H1 (cell line): ENCODE measurements at regions not wholly inside any gene's neighbourhood (a gene's known extent, or its start where the extent isn't known, plus 50 kb on each side); places are given as distances from the start of the nearest gene placed in this dataset.

Source experiments
- CTCF ChIA-PET: fragments of 300-600 bp; sonication (Branson Sonifier 250); formaldehyde crosslinking; loops from one replicate; lab custom pipeline; 2021; ENCODE audit not compliant: partially characterized antibody; lab: Charles Lee
- POLR2A ChIA-PET: fragments of 300-600 bp; sonication (Branson Sonifier 250); formaldehyde crosslinking; loops from one replicate; lab custom pipeline; 2021; ENCODE audit warnings: inconsistent platforms; ENCODE audit not compliant: partially characterized antibody; lab: Charles Lee
- DNase-seq, 2 experiments: peaks; one replicate each; pipeline versions ENCODE4 v3.0.0 to v3.0.0-alpha.2; 2010 to 2022; ENCODE audit warnings: low spot score in 2 of 2, low read depth in 1 of 2, mixed read lengths in 1 of 2
- FAIRE-seq: peaks from 2 replicates; lab custom pipeline; 2011; peaks lifted over from hg19 to GRCh38; lab: Jason Lieb, UNC
- H2AFZ ChIP-seq: 2 replicates; pipeline ENCODE4 v1.8.1; 2012; ENCODE audit warnings: low read length, inconsistent platforms
- H2AK5ac ChIP-seq: 2 replicates; pipeline ENCODE4 v1.6.1; 2013; ENCODE audit warnings: low read depth, low read length
- H2BK120ac ChIP-seq: replicated peaks from 2 replicates; pipeline ENCODE3; 2013; ENCODE audit warnings: low read depth, low read length, inconsistent platforms
- H2BK12ac ChIP-seq: 2 replicates; pipeline ENCODE4 v1.6.1; 2013; ENCODE audit warnings: low read depth, low read length
- H2BK15ac ChIP-seq: 2 replicates; pipeline ENCODE4 v1.6.1; 2013; ENCODE audit warnings: low read length
- H2BK20ac ChIP-seq: 2 replicates; pipeline ENCODE4 v1.6.1; 2013; ENCODE audit warnings: low read length
- H2BK5ac ChIP-seq: 2 replicates; pipeline ENCODE4 v1.6.1; 2013; ENCODE audit warnings: low read depth, low read length
- H3K14ac ChIP-seq: 2 replicates; pipeline ENCODE4 v1.6.1; 2013; ENCODE audit warnings: inconsistent platforms; ENCODE audit not compliant: insufficient read length
- H3K18ac ChIP-seq: 2 replicates; pipeline ENCODE4 v1.6.1; 2013; ENCODE audit warnings: low read length; ENCODE audit errors: extremely low read depth
- H3K23ac ChIP-seq: 2 replicates; pipeline ENCODE4 v1.6.1; 2013; ENCODE audit warnings: inconsistent platforms; ENCODE audit not compliant: insufficient read length
- H3K23me2 ChIP-seq: 2 replicates; pipeline ENCODE4 v1.6.1; 2013; ENCODE audit warnings: low read depth, low read length
- H3K27ac ChIP-seq: 2 replicates; pipeline ENCODE4 v1.6.1; 2011; ENCODE audit warnings: low read depth, low read length, inconsistent platforms
- H3K27me3 ChIP-seq, 4 experiments: replicated peaks in 1 of 4; 1 replicate in 1 of 4; 2 replicates in 3 of 4; pipeline versions ENCODE4 v1.6.1 to v1.8.1; 2011 to 2013; ENCODE audit warnings: low read length in 3 of 4, mild to moderate bottlenecking in 3 of 4, inconsistent platforms in 2 of 4, mixed read lengths in 2 of 4, moderate library complexity in 1 of 4; ENCODE audit not compliant: control insufficient read depth in 3 of 4, insufficient read depth in 3 of 4; ENCODE audit errors: extremely low read depth in 1 of 4
- H3K36me3 ChIP-seq, 4 experiments: 2 replicates each; pipeline versions ENCODE4 v1.6.1 to v1.8.1; 2011 to 2013; ENCODE audit warnings: mild to moderate bottlenecking in 4 of 4, low read length in 3 of 4, moderate library complexity in 2 of 4, control low read depth in 1 of 4, inconsistent platforms in 1 of 4; ENCODE audit not compliant: insufficient read depth in 4 of 4, control insufficient read depth in 2 of 4
- H3K4ac ChIP-seq: replicated peaks from 2 replicates; pipeline ENCODE3; 2013; ENCODE audit warnings: low read length, low read depth, mixed read lengths, inconsistent platforms; ENCODE audit not compliant: insufficient read length
- H3K4me1 ChIP-seq, 4 experiments: replicated peaks in 1 of 4; 1 replicate in 1 of 4; 2 replicates in 3 of 4; pipeline versions ENCODE4 v1.6.1 to v1.8.1; 2011 to 2013; ENCODE audit warnings: low read length in 3 of 4, inconsistent platforms in 2 of 4, mixed read lengths in 1 of 4; ENCODE audit not compliant: insufficient read depth in 4 of 4, control insufficient read depth in 3 of 4
- H3K4me2 ChIP-seq, 2 experiments: 2 replicates each; pipeline versions ENCODE4 v1.6.1 to v1.8.1; 2011 to 2013; ENCODE audit warnings: low read depth in 2 of 2, low read length in 2 of 2, control low read depth in 1 of 2, inconsistent platforms in 1 of 2, mild to moderate bottlenecking in 1 of 2; ENCODE audit not compliant: insufficient read depth in 1 of 2
- H3K4me3 ChIP-seq, 4 experiments: fragments of 200-600, 300-600 bp in 1 of 4; sonication (generic), shearing (Covaris generic), sonication (Bioruptor Twin) in 1 of 4; 2 replicates each; pipeline versions ENCODE4 v1.5.1 to v1.8.1; 2011 to 2016; ENCODE audit warnings: low read length in 4 of 4, low read depth in 3 of 4, control low read depth in 2 of 4, inconsistent platforms in 2 of 4, mild to moderate bottlenecking in 2 of 4, mixed read lengths in 1 of 4, moderate library complexity in 1 of 4; ENCODE audit not compliant: insufficient read depth in 2 of 4; ENCODE audit errors: extremely low read depth in 1 of 4
- H3K56ac ChIP-seq: replicated peaks from 2 replicates; pipeline ENCODE3; 2013; ENCODE audit warnings: low read depth, mild to moderate bottlenecking, mixed read lengths, low read length, inconsistent platforms; ENCODE audit not compliant: insufficient read length
- H3K79me1 ChIP-seq: 2 replicates; pipeline ENCODE4 v1.6.1; 2013; ENCODE audit warnings: low read depth, low read length, control low read depth
- H3K79me2 ChIP-seq, 2 experiments: 2 replicates each; pipeline versions ENCODE4 v1.6.1 to v1.8.1; 2012 to 2013; ENCODE audit warnings: low read length in 2 of 2, mild to moderate bottlenecking in 2 of 2, inconsistent platforms in 1 of 2; ENCODE audit not compliant: insufficient read depth in 2 of 2, control insufficient read depth in 1 of 2
- H3K9ac ChIP-seq, 4 experiments: replicated peaks in 1 of 4; 1 replicate in 1 of 4; 2 replicates in 3 of 4; pipeline versions ENCODE4 v1.6.1 to v1.8.1; 2011 to 2013; ENCODE audit warnings: low read depth in 3 of 4, low read length in 3 of 4, control low read depth in 2 of 4, mild to moderate bottlenecking in 2 of 4, moderate library complexity in 2 of 4, inconsistent platforms in 1 of 4; ENCODE audit errors: extremely low read depth in 1 of 4
- H3K9me3 ChIP-seq, 2 experiments: 2 replicates each; pipeline versions ENCODE4 v1.6.1 to v1.8.1; 2012 to 2013; ENCODE audit warnings: mild to moderate bottlenecking in 2 of 2, moderate library complexity in 2 of 2, control low read depth in 1 of 2, inconsistent platforms in 1 of 2, low read depth in 1 of 2, low read length in 1 of 2, mixed read lengths in 1 of 2; ENCODE audit not compliant: insufficient read depth in 2 of 2
- H4K20me1 ChIP-seq, 2 experiments: replicated peaks in 1 of 2; 2 replicates each; pipeline versions ENCODE3 to v1.8.1; 2011 to 2013; ENCODE audit warnings: inconsistent platforms in 2 of 2, low read length in 2 of 2, mild to moderate bottlenecking in 1 of 2; ENCODE audit not compliant: insufficient read depth in 2 of 2, control insufficient read depth in 1 of 2
- H4K5ac ChIP-seq: 2 replicates; pipeline ENCODE4 v1.6.1; 2013; ENCODE audit warnings: low read length, low read depth, mixed read lengths, inconsistent platforms; ENCODE audit not compliant: insufficient read length
- H4K8ac ChIP-seq: 2 replicates; pipeline ENCODE4 v1.8.0; 2013; ENCODE audit warnings: mild to moderate bottlenecking, moderate library complexity, low read length, inconsistent platforms; ENCODE audit not compliant: insufficient read depth; ENCODE audit errors: extremely low read depth
- H4K91ac ChIP-seq: replicated peaks from 2 replicates; pipeline ENCODE3; 2013; ENCODE audit warnings: low read length, mixed read lengths, inconsistent platforms; ENCODE audit not compliant: insufficient read length
- BACH1 ChIP-seq: IDR thresholded peaks from 2 replicates; pipeline ENCODE4 v1.6.1; 2012; ENCODE audit warnings: low read length, improper control_type of control experiment
- GABPA ChIP-seq: IDR thresholded peaks from 2 replicates; pipeline ENCODE4 v1.6.1; 2011; ENCODE audit warnings: mild to moderate bottlenecking, low read length, moderate library complexity, borderline replicate concordance; ENCODE audit not compliant: insufficient read depth
- KDM1A ChIP-seq: fragments of 200-600, 300-600 bp; sonication (generic); IDR thresholded peaks from 2 replicates; pipeline ENCODE4 v1.7.1; 2016; ENCODE audit warnings: mild to moderate bottlenecking, low read length, borderline replicate concordance
- NRF1 ChIP-seq: IDR thresholded peaks from 2 replicates; pipeline ENCODE4 v1.6.1; 2011; ENCODE audit warnings: mild to moderate bottlenecking, low read depth, low read length, improper control_type of control experiment
- WGBS, 2 experiments: shearing (Covaris generic) in 1 of 2; methylation state at CpG; one replicate each; pipeline versions ENCODE4 v1.1.6 to v1.1.7; 2013 to 2015; ENCODE audit warnings: low lambda C conversion rate in 2 of 2, mixed read lengths in 2 of 2, inconsistent platforms in 1 of 2, low coverage in 1 of 2, missing lambda C conversion rate in 1 of 2; ENCODE audit not compliant: insufficient replicate concordance in 2 of 2, insufficient coverage in 1 of 2, insufficient read length in 1 of 2; ENCODE audit errors: extremely low coverage in 1 of 2, missing lambda C conversion rate in 1 of 2; 5-methylcytosine and 5-hydroxymethylcytosine counted together

- Histone ChIP-seq H4K20me1 (no peaks in the 10 kb centered on the region), H4K5ac (no peak overlapping the region), H2AFZ (no peak overlapping the region), H2BK20ac (no peak overlapping the region), H3K4me3 (no peak overlapping the region), H3K14ac (no peak overlapping the region), H3K9ac (no peak overlapping the region), H3K27me3 (no peaks in the 10 kb centered on the region), H3K9me3 (no peaks in the 10 kb centered on the region), H3K79me1 (no peaks in the 10 kb centered on the region), H2BK120ac (no peak overlapping the region), H3K4me1 (no peaks in the 10 kb centered on the region), H3K56ac (no peak overlapping the region)
- POLR2A ChIA-PET, result no interaction called here
- 100% methylated on average over 1 of the region's 1 CpG; no CpG with 5 or more reads in 1 of the 2 experiments for WGBS, 2 experiments
- DNase-seq, result no peak
- CTCF ChIA-PET, result interaction anchor here (2.0 to 2.3 kb wide), 2 partner anchors 26 to 359 kb away, joined by 6 read pairs; no protein-coding TSS in a partner anchor
- TF ChIP-seq BACH1 (no peak), KDM1A (no peak), GABPA (no peak), NRF1 (no peak)
- TF ChIP-seq, all 59 proteins: peak for 0
- H3K36me3 ChIP-seq, result no peaks in the 10 kb centered on the region
- H3K79me2 ChIP-seq, result no peaks in the 10 kb centered on the region
- no peak overlapping the region for H2BK15ac ChIP-seq
- no peak overlapping the region for H3K4me2 ChIP-seq
- H3K4ac ChIP-seq, result no peak overlapping the region
- H3K27ac ChIP-seq, result no peak overlapping the region
- no peak overlapping the region for H4K91ac ChIP-seq
- no peak overlapping the region for H3K18ac ChIP-seq
- H3K23me2 ChIP-seq, result no peaks in the 10 kb centered on the region
- no peak overlapping the region for H3K23ac ChIP-seq
- no peak overlapping the region for H2BK12ac ChIP-seq
- H2AK5ac ChIP-seq, result no peak overlapping the region
- H2BK5ac ChIP-seq, result no peak overlapping the region
- FAIRE-seq, result no peak
- H4K8ac ChIP-seq, result no peak overlapping the region
These were observed 656.0 kb downstream of the TDRD15 start for GRCh38 chr2:21779786-21780185.
